GM12891 (cell line): ENCODE measurements at regions not wholly inside any gene's neighbourhood (a gene's known extent, or its start where the extent isn't known, plus 50 kb on each side); places are given as distances from the start of the nearest gene placed in this dataset.

ENCODE experiments used
- PAX5 ChIP-seq: IDR thresholded peaks from 2 replicates; pipeline ENCODE4 v1.6.1; 2011; ENCODE audit warnings: low read length, moderate library complexity, mild to moderate bottlenecking; ENCODE audit not compliant: insufficient read depth, severe bottlenecking
- POLR2A ChIP-seq: IDR thresholded peaks from 2 replicates; pipeline ENCODE4 v1.6.1; 2011; ENCODE audit warnings: low read depth, low read length, control low read depth
- POLR2AphosphoS5 ChIP-seq: IDR thresholded peaks from 2 replicates; pipeline ENCODE4 v1.6.1; 2011; ENCODE audit warnings: low read depth, low read length, control low read depth
- POU2F2 ChIP-seq: IDR thresholded peaks from 2 replicates; pipeline ENCODE4 v1.6.1; 2011; ENCODE audit warnings: low read depth, mild to moderate bottlenecking, control low read depth, low read length, moderate library complexity
- SPI1 ChIP-seq: IDR thresholded peaks from 2 replicates; pipeline ENCODE4 v1.6.1; 2011; ENCODE audit warnings: low read depth, low read length, control low read depth

- TF ChIP-seq POLR2A = no peak
- no peak for TF ChIP-seq POLR2AphosphoS5
- no peak for TF ChIP-seq PAX5
- no peak for TF ChIP-seq SPI1
- TF ChIP-seq POU2F2 = no peak
Measured at GRCh38 chr6:139765825-139766285, 391.4 kb upstream of the CITED2 start.
